Neural cell (in vitro differentiated cells): ENCODE measurements at regions not wholly inside any gene's neighbourhood (a gene's known extent, or its start where the extent isn't known, plus 50 kb on each side); places are given as distances from the start of the nearest gene placed in this dataset.

Source experiments
- H2AFZ ChIP-seq: fragments of 200-600, 300-800 bp; sonication (generic), shearing (Covaris generic); 2 replicates; pipeline ENCODE4 v1.6.0; 2014; ENCODE audit warnings: low read depth, mild to moderate bottlenecking, antibody characterized with exemption, low read length, moderate library complexity
- H3F3A ChIP-seq: fragments of 200-600 bp; shearing (Covaris generic); 2 replicates; pipeline ENCODE4 v1.6.1; 2016; ENCODE audit warnings: mild to moderate bottlenecking, moderate library complexity, mixed read lengths, antibody characterized with exemption, low read length; ENCODE audit not compliant: insufficient read depth, poor library complexity, severe bottlenecking
- H3K27ac ChIP-seq: fragments of 200-600, 300-800 bp; sonication (generic), shearing (Covaris generic); 2 replicates; pipeline ENCODE4 v1.5.1; 2014; ENCODE audit warnings: mild to moderate bottlenecking, low read length, moderate library complexity
- H3K27me3 ChIP-seq: fragments of 300-800, 200-600 bp; sonication (generic), shearing (Covaris generic); 2 replicates; pipeline ENCODE4 v1.6.0; 2014; ENCODE audit warnings: mild to moderate bottlenecking, low read depth, low read length, moderate library complexity; ENCODE audit not compliant: insufficient read depth
- H3K36me3 ChIP-seq: fragments of 300-800, 200-600 bp; sonication (generic), shearing (Covaris generic); 2 replicates; pipeline ENCODE4 v1.5.1; 2014; ENCODE audit warnings: mild to moderate bottlenecking, antibody characterized with exemption, low read length, moderate library complexity; ENCODE audit not compliant: insufficient read depth
- H3K4me2 ChIP-seq: fragments of 300-800, 200-600 bp; sonication (generic), shearing (Covaris generic); 2 replicates; pipeline ENCODE4 v1.6.0; 2014; ENCODE audit warnings: mild to moderate bottlenecking, low read length
- H3K4me3 ChIP-seq: fragments of 300-800, 200-600 bp; sonication (generic), shearing (Covaris generic); 2 replicates; pipeline ENCODE4 v1.5.1; 2014; ENCODE audit warnings: mild to moderate bottlenecking, low read length, moderate library complexity
- H3K79me2 ChIP-seq: fragments of 200-600 bp; shearing (Covaris generic); replicated peaks from 2 replicates; pipeline ENCODE4 v1.6.0; 2014; ENCODE audit warnings: mild to moderate bottlenecking, low read length, moderate library complexity; ENCODE audit not compliant: insufficient read depth
- H3K9ac ChIP-seq: fragments of 300-800, 200-600 bp; sonication (generic), shearing (Covaris generic); 2 replicates; pipeline ENCODE4 v1.6.1; 2016; ENCODE audit warnings: mild to moderate bottlenecking, low read length, mixed read lengths
- H3K9me2 ChIP-seq: fragments of 200-600 bp; shearing (Covaris generic); 2 replicates; pipeline ENCODE4 v1.6.1; 2016; ENCODE audit warnings: mild to moderate bottlenecking, low read length, mixed read lengths; ENCODE audit not compliant: insufficient read depth
- H3K9me3 ChIP-seq: fragments of 200-600, 300-800 bp; sonication (generic), shearing (Covaris generic); 2 replicates; pipeline ENCODE4 v1.6.1; 2016; ENCODE audit warnings: mild to moderate bottlenecking, mixed run types, low read length, moderate library complexity, mixed read lengths
- H4K20me1 ChIP-seq: fragments of 200-600 bp; shearing (Covaris generic); 2 replicates; pipeline ENCODE4 v1.6.1; 2016; ENCODE audit warnings: mild to moderate bottlenecking, mixed run types; ENCODE audit not compliant: insufficient read depth
- EP300 ChIP-seq: fragments of 450-650 bp; conservative IDR thresholded peaks from 2 replicates; pipeline ENCODE4 v1.6.1; 2014; ENCODE audit warnings: antibody characterized with exemption, mild to moderate bottlenecking, moderate library complexity; ENCODE audit not compliant: poor library complexity, severe bottlenecking
- EZH2 ChIP-seq: fragments of 200-600, 300-800 bp; shearing (Covaris generic), sonication (generic); IDR thresholded peaks from 2 replicates; pipeline ENCODE4 v1.6.1; 2014; ENCODE audit warnings: antibody characterized with exemption, low read length, borderline replicate concordance, mild to moderate bottlenecking; ENCODE audit not compliant: insufficient read depth, poor library complexity, severe bottlenecking
- MXI1 ChIP-seq: fragments of 450-650 bp; conservative IDR thresholded peaks from 2 replicates; pipeline ENCODE4 v1.6.1; 2014; ENCODE audit warnings: antibody characterized with exemption, mild to moderate bottlenecking; ENCODE audit not compliant: poor library complexity, severe bottlenecking
- POLR2AphosphoS5 ChIP-seq: IDR thresholded peaks from 2 replicates; pipeline ENCODE4 v1.6.1; 2012
- RAD21 ChIP-seq: fragments of 450-650 bp; conservative IDR thresholded peaks from 2 replicates; pipeline ENCODE4 v1.6.1; 2014; ENCODE audit warnings: antibody characterized with exemption, mild to moderate bottlenecking, moderate library complexity
- SMC3 ChIP-seq: fragments of 450-650 bp; conservative IDR thresholded peaks from 2 replicates; pipeline ENCODE4 v1.6.1; 2014; ENCODE audit warnings: antibody characterized with exemption, mild to moderate bottlenecking, moderate library complexity; ENCODE audit not compliant: poor library complexity
- TAF1 ChIP-seq: IDR thresholded peaks from 2 replicates; pipeline ENCODE4 v1.6.1; 2012; ENCODE audit warnings: low read depth
- TF ChIP-seq, protein P1 (sequence below): fragments of 450-650 bp; IDR thresholded peaks from 2 replicates; pipeline ENCODE4 v1.5.1; 2014; ENCODE audit warnings: antibody characterized with exemption, mild to moderate bottlenecking, moderate library complexity; ENCODE audit not compliant: poor library complexity, severe bottlenecking
- TF ChIP-seq, protein P2 (sequence below): IDR thresholded peaks from 2 replicates; pipeline ENCODE4 v1.6.1; 2012; ENCODE audit warnings: borderline replicate concordance

DNA sequence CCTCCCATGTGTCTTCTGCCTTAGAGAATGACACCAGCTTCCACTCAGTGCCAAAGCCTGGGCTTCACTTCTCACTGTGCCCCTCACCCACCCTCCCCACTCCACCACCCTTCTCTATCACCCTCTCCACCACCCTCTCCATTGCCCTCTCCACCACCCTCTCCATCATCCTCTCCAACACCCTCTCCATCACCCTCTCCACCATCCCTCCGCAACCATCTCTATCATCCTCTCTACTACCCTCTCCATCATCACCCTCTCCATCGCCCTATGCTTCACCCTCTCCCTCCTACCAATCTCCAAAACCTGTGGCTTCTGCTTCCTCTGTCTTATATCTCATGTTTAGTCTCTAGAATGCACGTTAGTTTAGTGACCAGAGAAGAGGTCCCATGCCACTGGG is 91.0 kb upstream of the TMEM72 start:
- H3K79me2 ChIP-seq = no peaks in the 10 kb centered on the region
- no peaks in the 10 kb centered on the region for H4K20me1 ChIP-seq
- H3K27ac ChIP-seq = no peak overlapping the region
- no peak overlapping the region for H3K4me2 ChIP-seq
- TF ChIP-seq, protein P1, sequence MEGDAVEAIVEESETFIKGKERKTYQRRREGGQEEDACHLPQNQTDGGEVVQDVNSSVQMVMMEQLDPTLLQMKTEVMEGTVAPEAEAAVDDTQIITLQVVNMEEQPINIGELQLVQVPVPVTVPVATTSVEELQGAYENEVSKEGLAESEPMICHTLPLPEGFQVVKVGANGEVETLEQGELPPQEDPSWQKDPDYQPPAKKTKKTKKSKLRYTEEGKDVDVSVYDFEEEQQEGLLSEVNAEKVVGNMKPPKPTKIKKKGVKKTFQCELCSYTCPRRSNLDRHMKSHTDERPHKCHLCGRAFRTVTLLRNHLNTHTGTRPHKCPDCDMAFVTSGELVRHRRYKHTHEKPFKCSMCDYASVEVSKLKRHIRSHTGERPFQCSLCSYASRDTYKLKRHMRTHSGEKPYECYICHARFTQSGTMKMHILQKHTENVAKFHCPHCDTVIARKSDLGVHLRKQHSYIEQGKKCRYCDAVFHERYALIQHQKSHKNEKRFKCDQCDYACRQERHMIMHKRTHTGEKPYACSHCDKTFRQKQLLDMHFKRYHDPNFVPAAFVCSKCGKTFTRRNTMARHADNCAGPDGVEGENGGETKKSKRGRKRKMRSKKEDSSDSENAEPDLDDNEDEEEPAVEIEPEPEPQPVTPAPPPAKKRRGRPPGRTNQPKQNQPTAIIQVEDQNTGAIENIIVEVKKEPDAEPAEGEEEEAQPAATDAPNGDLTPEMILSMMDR = no peak
- TF ChIP-seq, protein P2, sequence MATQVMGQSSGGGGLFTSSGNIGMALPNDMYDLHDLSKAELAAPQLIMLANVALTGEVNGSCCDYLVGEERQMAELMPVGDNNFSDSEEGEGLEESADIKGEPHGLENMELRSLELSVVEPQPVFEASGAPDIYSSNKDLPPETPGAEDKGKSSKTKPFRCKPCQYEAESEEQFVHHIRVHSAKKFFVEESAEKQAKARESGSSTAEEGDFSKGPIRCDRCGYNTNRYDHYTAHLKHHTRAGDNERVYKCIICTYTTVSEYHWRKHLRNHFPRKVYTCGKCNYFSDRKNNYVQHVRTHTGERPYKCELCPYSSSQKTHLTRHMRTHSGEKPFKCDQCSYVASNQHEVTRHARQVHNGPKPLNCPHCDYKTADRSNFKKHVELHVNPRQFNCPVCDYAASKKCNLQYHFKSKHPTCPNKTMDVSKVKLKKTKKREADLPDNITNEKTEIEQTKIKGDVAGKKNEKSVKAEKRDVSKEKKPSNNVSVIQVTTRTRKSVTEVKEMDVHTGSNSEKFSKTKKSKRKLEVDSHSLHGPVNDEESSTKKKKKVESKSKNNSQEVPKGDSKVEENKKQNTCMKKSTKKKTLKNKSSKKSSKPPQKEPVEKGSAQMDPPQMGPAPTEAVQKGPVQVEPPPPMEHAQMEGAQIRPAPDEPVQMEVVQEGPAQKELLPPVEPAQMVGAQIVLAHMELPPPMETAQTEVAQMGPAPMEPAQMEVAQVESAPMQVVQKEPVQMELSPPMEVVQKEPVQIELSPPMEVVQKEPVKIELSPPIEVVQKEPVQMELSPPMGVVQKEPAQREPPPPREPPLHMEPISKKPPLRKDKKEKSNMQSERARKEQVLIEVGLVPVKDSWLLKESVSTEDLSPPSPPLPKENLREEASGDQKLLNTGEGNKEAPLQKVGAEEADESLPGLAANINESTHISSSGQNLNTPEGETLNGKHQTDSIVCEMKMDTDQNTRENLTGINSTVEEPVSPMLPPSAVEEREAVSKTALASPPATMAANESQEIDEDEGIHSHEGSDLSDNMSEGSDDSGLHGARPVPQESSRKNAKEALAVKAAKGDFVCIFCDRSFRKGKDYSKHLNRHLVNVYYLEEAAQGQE = no peak
- H3K9me3 ChIP-seq = no peaks in the 10 kb centered on the region
- no peaks in the 10 kb centered on the region for H3K36me3 ChIP-seq
- H3F3A ChIP-seq = no peaks in the 10 kb centered on the region
- no peak overlapping the region for H2AFZ ChIP-seq
- no peak overlapping the region for H3K9ac ChIP-seq
- H3K27me3 ChIP-seq = no peaks in the 10 kb centered on the region
- no peaks in the 10 kb centered on the region for H3K9me2 ChIP-seq
- H3K4me3 ChIP-seq = no peak overlapping the region

DNA sequence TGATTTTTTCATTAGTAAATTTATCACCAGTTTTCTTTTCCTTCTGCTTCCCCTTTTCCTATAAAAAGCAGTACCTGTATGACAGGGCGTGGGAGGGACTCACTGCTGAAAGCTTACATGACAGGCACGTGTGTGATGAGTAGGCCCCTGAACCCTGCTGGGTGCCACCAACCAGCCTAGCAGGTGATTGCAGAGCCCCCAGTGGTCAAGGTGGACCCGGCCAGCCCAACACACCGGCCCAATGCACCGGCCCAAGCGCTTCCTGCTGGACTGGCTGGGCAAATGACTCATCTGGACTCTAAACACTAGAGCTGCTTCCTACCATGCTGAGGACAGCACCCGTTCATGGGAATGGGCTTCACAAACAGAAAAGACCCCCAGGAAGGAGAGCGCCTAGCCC is 89.8 kb upstream of the TMEM72 start:
- Histone ChIP-seq H3K9me3 (no peaks in the 10 kb centered on the region), H3F3A (no peaks in the 10 kb centered on the region), H3K9ac (no peak overlapping the region), H3K27me3 (no peaks in the 10 kb centered on the region), H4K20me1 (no peaks in the 10 kb centered on the region), H3K4me2 (no peak overlapping the region), H3K79me2 (no peaks in the 10 kb centered on the region), H2AFZ (no peak overlapping the region), H3K27ac (no peak overlapping the region), H3K4me3 (no peak overlapping the region), H3K9me2 (no peaks in the 10 kb centered on the region), H3K36me3 (no peaks in the 10 kb centered on the region)
- TF ChIP-seq TAF1 (no peak), SMC3 (no peak), MXI1 (no peak), RAD21 (no peak), EP300 (no peak), EZH2 (no peak), POLR2AphosphoS5 (no peak)
- TF ChIP-seq, protein P1 = no peak
- TF ChIP-seq, protein P2 = no peak
